Esophagus muscularis mucosa (tissue), 4 donors: ENCODE measurements at regions not wholly inside any gene's neighbourhood (a gene's known extent, or its start where the extent isn't known, plus 50 kb on each side); places are given as distances from the start of the nearest gene placed in this dataset.

ENCODE experiments used
- DNase-seq: peaks from one replicate; pipeline ENCODE4 v3.0.0-alpha.2; 2017; ENCODE audit errors: extremely low spot score
- H3K27ac ChIP-seq, 4 donors: fragments of 200-600 bp; sonication (generic); replicated peaks in 1 of 4; 1 replicate in 3 of 4; 2 replicates in 1 of 4; pipeline ENCODE4 v1.5.1; 2016 to 2019; ENCODE audit warnings: mild to moderate bottlenecking in 1 of 4
- H3K27me3 ChIP-seq, 4 donors: fragments of 200-600 bp; sonication (generic); one replicate each; pipeline versions ENCODE4 v1.5.1 to v1.6.0; 2016 to 2019
- H3K36me3 ChIP-seq, 4 donors: fragments of 200-600 bp; sonication (generic); one replicate each; pipeline ENCODE4 v1.5.1; 2016 to 2019
- H3K4me1 ChIP-seq, 4 donors: fragments of 200-600 bp; sonication (generic); one replicate each; pipeline ENCODE4 v1.5.1; 2016 to 2019
- H3K4me3 ChIP-seq, 4 donors: fragments of 200-600 bp; sonication (generic); 1 replicate in 2 of 4; 2 replicates in 2 of 4; pipeline ENCODE4 v1.5.1; 2016 to 2019; ENCODE audit warnings: mild to moderate bottlenecking in 4 of 4, moderate library complexity in 1 of 4
- H3K9me3 ChIP-seq, 4 donors: fragments of 200-600 bp; sonication (generic); 1 replicate in 3 of 4; 2 replicates in 1 of 4; pipeline ENCODE4 v1.5.1; 2016 to 2019
- EP300 ChIP-seq: sonication (generic); formaldehyde crosslinking; IDR thresholded peaks from one replicate; pipeline ENCODE4 v1.6.1; 2017; ENCODE audit warnings: antibody characterized with exemption
- POLR2A ChIP-seq: fragments of 450-650 bp; IDR thresholded peaks from one replicate; pipeline ENCODE4 v1.6.1; 2017; ENCODE audit warnings: antibody characterized with exemption, moderate library complexity, mild to moderate bottlenecking, low read depth
- POLR2AphosphoS5 ChIP-seq, 2 donors: sonication (generic); formaldehyde crosslinking; IDR thresholded peaks; one replicate each; pipeline ENCODE4 v1.6.1; 2017; ENCODE audit warnings: antibody characterized with exemption in 2 of 2
- WGBS: methylation state at CpG from one replicate; pipeline ENCODE4 v1.1.5; 2018; 5-methylcytosine and 5-hydroxymethylcytosine counted together
- intact Hi-C: fragments of 100-400 bp; cut with DNase I; formaldehyde crosslinking; loops from one replicate; pipeline ENCODE4 v1.15.1; 2023
- TF ChIP-seq, protein P1 (sequence below), 3 experiments: fragments of 200-600 bp in 2 of 3; fragments of 450-650 bp in 1 of 3; sonication (generic) in 2 of 3; IDR thresholded peaks; one replicate each; pipeline ENCODE4 v1.5.1; 2017 to 2019; ENCODE audit warnings: antibody characterized with exemption in 3 of 3, mild to moderate bottlenecking in 2 of 3, moderate library complexity in 1 of 3

DNA sequence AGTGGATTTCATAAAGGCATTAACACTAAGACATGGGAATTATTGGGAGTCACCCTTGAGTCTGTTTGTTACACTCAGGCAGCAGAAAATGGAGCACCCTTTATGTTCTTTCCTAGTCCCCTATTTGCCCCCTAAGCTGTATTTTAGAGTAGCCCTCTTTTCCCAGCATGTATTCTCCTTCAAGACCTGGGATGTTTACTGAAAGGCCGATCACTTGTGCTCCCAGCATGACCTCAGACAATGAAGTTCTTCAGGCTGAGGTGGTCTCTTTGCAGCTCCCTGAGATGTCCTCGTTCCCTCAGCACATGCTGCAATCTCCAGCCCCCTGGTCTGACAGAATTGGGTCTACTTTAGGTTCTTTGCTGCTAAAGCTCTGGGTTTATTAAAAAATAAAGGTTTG lies 169.7 kb downstream of the YTHDC2 start:
- DNase-seq, result no peak
- peaks cover 0 to 10% (median 4%) of the 10 kb centered on the region in 4 donors for H3K4me1 ChIP-seq
- no peak for TF ChIP-seq POLR2A
- no peak for TF ChIP-seq POLR2AphosphoS5 (IDR thresholded peaks at IDR 0.05)
- no peak for TF ChIP-seq EP300
- TF ChIP-seq, protein P1, sequence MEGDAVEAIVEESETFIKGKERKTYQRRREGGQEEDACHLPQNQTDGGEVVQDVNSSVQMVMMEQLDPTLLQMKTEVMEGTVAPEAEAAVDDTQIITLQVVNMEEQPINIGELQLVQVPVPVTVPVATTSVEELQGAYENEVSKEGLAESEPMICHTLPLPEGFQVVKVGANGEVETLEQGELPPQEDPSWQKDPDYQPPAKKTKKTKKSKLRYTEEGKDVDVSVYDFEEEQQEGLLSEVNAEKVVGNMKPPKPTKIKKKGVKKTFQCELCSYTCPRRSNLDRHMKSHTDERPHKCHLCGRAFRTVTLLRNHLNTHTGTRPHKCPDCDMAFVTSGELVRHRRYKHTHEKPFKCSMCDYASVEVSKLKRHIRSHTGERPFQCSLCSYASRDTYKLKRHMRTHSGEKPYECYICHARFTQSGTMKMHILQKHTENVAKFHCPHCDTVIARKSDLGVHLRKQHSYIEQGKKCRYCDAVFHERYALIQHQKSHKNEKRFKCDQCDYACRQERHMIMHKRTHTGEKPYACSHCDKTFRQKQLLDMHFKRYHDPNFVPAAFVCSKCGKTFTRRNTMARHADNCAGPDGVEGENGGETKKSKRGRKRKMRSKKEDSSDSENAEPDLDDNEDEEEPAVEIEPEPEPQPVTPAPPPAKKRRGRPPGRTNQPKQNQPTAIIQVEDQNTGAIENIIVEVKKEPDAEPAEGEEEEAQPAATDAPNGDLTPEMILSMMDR (IDR thresholded peaks at IDR 0.05), result no peak
- no peaks in the 10 kb centered on the region for H3K9me3 ChIP-seq
- H3K4me3 ChIP-seq, result no peak overlapping the region
- no peaks in the 10 kb centered on the region for H3K36me3 ChIP-seq
- H3K27ac ChIP-seq, result no peak overlapping the region
- intact Hi-C loops, result no loop called here
- H3K27me3 ChIP-seq, result no peaks in the 10 kb centered on the region
- 97% methylated on average over 2 of the region's 2 CpGs for WGBS

DNA sequence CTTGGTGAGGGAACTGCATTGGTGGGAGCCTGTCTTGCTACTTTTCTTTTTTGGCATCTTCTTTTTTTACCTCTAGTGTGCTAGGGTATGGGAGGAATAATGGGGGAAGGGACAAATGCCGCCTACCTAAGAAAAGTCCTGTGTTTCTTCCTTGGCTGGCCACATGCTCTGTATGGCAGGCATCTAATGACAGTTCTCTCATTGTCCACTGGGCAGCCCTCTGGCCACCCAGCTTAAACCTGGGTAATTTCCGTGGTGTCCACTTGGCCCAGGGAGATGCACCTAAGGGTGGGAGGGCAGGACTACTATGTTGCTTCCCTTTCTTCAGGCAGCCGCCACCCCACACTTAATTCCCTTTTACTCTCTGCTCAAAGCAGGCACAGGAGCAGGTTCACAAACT lies 173.1 kb downstream of the YTHDC2 start:
- TF ChIP-seq EP300 (no peak), POLR2AphosphoS5 (IDR thresholded peaks at IDR 0.05) (no peak), POLR2A (no peak)
- TF ChIP-seq, protein P1 (IDR thresholded peaks at IDR 0.05), result no peak
- intact Hi-C loops, result no loop called here
- Histone ChIP-seq H3K36me3 (no peaks in the 10 kb centered on the region), H3K4me3 (no peak overlapping the region), H3K27ac (no peak overlapping the region), H3K9me3 (no peaks in the 10 kb centered on the region), H3K4me1 (peaks cover 0 to 10% (median 0%) of the 10 kb centered on the region in 4 donors), H3K27me3 (no peaks in the 10 kb centered on the region)
- 89% methylated on average over 3 of the region's 3 CpGs for WGBS
- no peak for DNase-seq

DNA sequence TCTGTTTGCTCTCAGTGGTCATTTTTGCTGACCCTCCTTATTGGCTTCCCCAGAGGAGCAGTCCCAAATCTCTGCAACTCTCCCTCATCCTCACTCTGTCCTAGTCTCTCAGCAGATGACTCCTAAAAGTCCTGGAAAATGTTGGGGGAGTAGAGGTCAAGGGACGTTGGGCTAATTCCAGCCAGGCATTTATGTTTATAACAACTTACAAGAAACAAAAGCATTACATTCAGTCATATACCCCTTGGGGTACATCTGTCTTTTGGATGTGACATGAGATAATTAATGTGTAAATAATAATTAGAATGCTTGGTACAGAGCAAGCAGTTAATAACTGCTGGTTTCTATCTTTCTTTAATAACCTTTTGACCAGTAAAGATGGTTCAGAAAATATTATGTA lies 176.2 kb downstream of the YTHDC2 start:
- Histone ChIP-seq H3K9me3 (no peaks in the 10 kb centered on the region), H3K36me3 (no peaks in the 10 kb centered on the region), H3K4me3 (no peak overlapping the region), H3K27me3 (no peaks in the 10 kb centered on the region), H3K27ac (no peak overlapping the region), H3K4me1 (peaks cover 6 to 23% (median 15%) of the 10 kb centered on the region in 4 donors)
- no peak for DNase-seq
- whole genome bisulfite sequencing, result 32% methylated on average over 1 of the region's 1 CpG
- TF ChIP-seq POLR2A (no peak), EP300 (no peak), POLR2AphosphoS5 (IDR thresholded peaks at IDR 0.05) (no peak)
- TF ChIP-seq, protein P1 (IDR thresholded peaks at IDR 0.05), result no peak
- intact Hi-C loops, result no loop called here

DNA sequence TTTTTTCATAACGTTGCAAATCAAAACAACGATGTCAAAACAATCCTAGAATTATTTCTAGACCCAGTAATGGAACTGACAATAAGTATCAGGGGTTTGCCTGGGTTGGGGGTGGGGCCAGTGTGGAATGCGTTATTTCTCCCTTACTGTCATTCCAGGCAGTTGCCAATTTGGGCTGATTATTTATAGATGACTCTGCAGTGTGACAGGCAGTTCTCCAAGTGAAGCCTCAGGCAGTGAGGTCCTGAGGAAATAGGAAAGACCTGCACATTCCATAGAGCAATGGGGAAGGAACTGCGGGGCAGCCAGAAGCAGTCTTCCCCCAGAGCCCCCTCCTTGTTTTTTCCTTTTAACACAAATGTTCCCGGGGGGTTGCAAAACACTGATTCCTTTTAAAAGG lies 179.0 kb downstream of the YTHDC2 start:
- Histone ChIP-seq H3K36me3 (no peaks in the 10 kb centered on the region), H3K4me1 (peaks cover 6 to 24% (median 16%) of the 10 kb centered on the region in 4 donors), H3K4me3 (no peak overlapping the region), H3K27ac (no peak overlapping the region), H3K27me3 (no peaks in the 10 kb centered on the region), H3K9me3 (no peaks in the 10 kb centered on the region)
- intact Hi-C loops, result no loop called here
- DNase-seq, result no peak
- TF ChIP-seq POLR2AphosphoS5 (IDR thresholded peaks at IDR 0.05) (no peak), EP300 (no peak), POLR2A (no peak)
- TF ChIP-seq, protein P1 (IDR thresholded peaks at IDR 0.05), result no peak
- WGBS, result 22% methylated on average over 5 of the region's 5 CpGs

DNA sequence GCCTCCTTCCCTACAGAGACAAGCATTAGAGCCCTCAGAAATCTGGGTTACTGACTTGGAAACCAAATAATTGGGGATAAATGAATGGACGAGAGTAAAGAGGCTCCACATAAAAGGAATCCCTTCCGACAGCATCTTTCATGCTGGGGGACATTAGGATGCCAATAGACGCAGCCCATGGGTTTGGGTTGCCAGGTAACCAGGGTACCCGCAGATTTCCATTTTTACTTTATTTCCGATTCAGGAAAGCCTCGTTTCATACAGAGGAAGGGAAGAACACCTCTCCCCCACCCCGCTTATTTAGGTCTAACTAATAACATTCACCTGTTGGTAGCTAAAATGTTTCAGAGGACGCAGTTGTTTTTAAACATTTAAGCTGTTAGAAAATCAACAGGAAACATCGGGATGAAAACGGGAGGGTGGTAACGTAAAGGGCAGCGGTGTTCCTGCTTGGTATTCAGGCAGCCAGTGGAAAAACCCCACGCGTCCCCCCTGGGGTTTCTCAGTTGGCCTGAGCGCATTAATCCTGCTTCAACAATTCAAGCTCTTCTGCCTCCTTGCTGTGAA lies 179.5 kb downstream of the YTHDC2 start:
- Histone ChIP-seq H3K27me3 (no peaks in the 10 kb centered on the region), H3K9me3 (no peaks in the 10 kb centered on the region), H3K4me1 (peaks cover 6 to 24% (median 16%) of the 10 kb centered on the region in 4 donors), H3K36me3 (no peaks in the 10 kb centered on the region), H3K27ac (no peak overlapping the region), H3K4me3 (no peak overlapping the region)
- DNase-seq, result no peak
- 46% methylated on average over 15 of the region's 15 CpGs for WGBS
- intact Hi-C loops, result no loop called here
- TF ChIP-seq EP300, result no peak
- no peak for TF ChIP-seq POLR2AphosphoS5 (IDR thresholded peaks at IDR 0.05)
- TF ChIP-seq POLR2A, result no peak
- TF ChIP-seq, protein P1 (IDR thresholded peaks at IDR 0.05), result no peak
